AG08396 (cell line): ENCODE measurements at regions not wholly inside any gene's neighbourhood (a gene's known extent, or its start where the extent isn't known, plus 50 kb on each side); places are given as distances from the start of the nearest gene placed in this dataset.
A peak's percentile ranks its signal among the peaks of the same experiment; 100 is the strongest.

ENCODE experiments used
- DNase-seq: peaks from one replicate; pipeline ENCODE4 v3.0.0; 2012; ENCODE audit warnings: low spot score, mixed read lengths

- no peak for DNase-seq
Observed at GRCh38 chr1:173400387-173400995, 76.6 kb upstream of the PRDX6 start.

- DNase-seq = no peak
Observed at GRCh38 chr1:173403996-173404395, 73.1 kb upstream of the PRDX6 start.

- no peak for DNase-seq
Observed at GRCh38 chr1:173405281-173405680, 71.9 kb upstream of the PRDX6 start.

GRCh38 chr1:173405834-173406233 lies 71.3 kb upstream of the PRDX6 start:
- peak; percentile 32 for DNase-seq

GRCh38 chr1:173406783-173407230 lies 70.3 kb upstream of the PRDX6 start:
- no peak for DNase-seq

GRCh38 chr1:173407846-173408245 lies 69.3 kb upstream of the PRDX6 start:
- DNase-seq = no peak

GRCh38 chr1:173408886-173409285 lies 68.2 kb upstream of the PRDX6 start:
- DNase-seq = no peak

GRCh38 chr1:173409613-173410012 lies 67.5 kb upstream of the PRDX6 start:
- DNase-seq = peak; percentile 20

GRCh38 chr1:173410133-173410793 lies 66.9 kb upstream of the PRDX6 start:
- no peak for DNase-seq

GRCh38 chr1:173410794-173411236 lies 66.3 kb upstream of the PRDX6 start:
- DNase-seq = no peak

- DNase-seq = peak; percentile 73
Observed at GRCh38 chr1:173411835-173412742, 65.0 kb upstream of the PRDX6 start.

- DNase-seq = no peak
Observed at GRCh38 chr1:173413271-173413707, 63.8 kb upstream of the PRDX6 start.

GRCh38 chr1:173414136-173414535 lies 63.0 kb upstream of the PRDX6 start:
- no peak for DNase-seq

- DNase-seq = no peak
Observed at GRCh38 chr1:173414539-173415226, 62.5 kb upstream of the PRDX6 start.

- DNase-seq = no peak
Observed at GRCh38 chr1:173415490-173415889, 61.6 kb upstream of the PRDX6 start.

GRCh38 chr1:173415905-173416450 lies 61.2 kb upstream of the PRDX6 start:
- DNase-seq = no peak

GRCh38 chr1:173417563-173417962 lies 59.6 kb upstream of the PRDX6 start:
- DNase-seq = no peak

GRCh38 chr1:173418107-173418985 lies 58.8 kb upstream of the PRDX6 start:
- DNase-seq = no peak

- DNase-seq = peak; percentile 32
Observed at GRCh38 chr1:173420330-173420806, 56.8 kb upstream of the PRDX6 start.

GRCh38 chr1:173421286-173421685 lies 55.8 kb upstream of the PRDX6 start:
- DNase-seq = no peak

- DNase-seq = no peak
Observed at GRCh38 chr1:173421789-173422188, 55.3 kb upstream of the PRDX6 start.
